Body of pancreas (tissue), 4 donors: ENCODE measurements at regions not wholly inside any gene's neighbourhood (a gene's known extent, or its start where the extent isn't known, plus 50 kb on each side); places are given as distances from the start of the nearest gene placed in this dataset.

ENCODE experiments used
- CTCF ChIP-seq, 7 experiments: fragments of 450-650 bp in 4 of 7; fragments of 200-600 bp in 3 of 7; sonication (generic) in 3 of 7; IDR thresholded peaks; one replicate each; pipeline ENCODE4 v1.5.1; 2016 to 2019; ENCODE audit warnings: antibody characterized with exemption in 7 of 7
- POLR2A ChIP-seq, 3 donors: fragments of 450-650 bp; IDR thresholded peaks; one replicate each; pipeline ENCODE4 v1.6.1; 2016; ENCODE audit warnings: antibody characterized with exemption in 3 of 3, mild to moderate bottlenecking in 2 of 3

DNA sequence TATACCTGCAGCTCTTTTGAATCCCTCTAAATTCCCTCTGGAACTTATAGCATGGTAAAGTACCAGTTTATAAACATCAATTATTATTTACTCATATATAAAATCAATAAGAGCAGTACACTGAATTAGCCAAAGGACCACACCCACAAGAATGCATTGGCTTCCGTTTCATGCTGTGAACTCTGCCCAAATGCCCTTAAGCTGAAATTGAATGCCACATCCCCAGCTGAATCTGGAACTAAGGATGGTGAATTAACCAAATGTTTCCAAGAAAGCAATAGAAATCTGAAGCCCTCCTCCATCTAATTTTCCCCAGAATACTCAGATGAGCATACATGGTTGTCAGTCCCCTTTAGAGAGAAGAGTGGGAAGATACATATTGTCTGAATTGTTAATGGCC lies 436.4 kb upstream of the FTMT start:
- TF ChIP-seq CTCF (IDR thresholded peaks at IDR 0.05) (no peak), POLR2A (IDR thresholded peaks at IDR 0.05) (no peak)
